WTC11 (cell line): ENCODE measurements at regions not wholly inside any gene's neighbourhood (a gene's known extent, or its start where the extent isn't known, plus 50 kb on each side); places are given as distances from the start of the nearest gene placed in this dataset.
A peak's percentile ranks its signal among the peaks of the same experiment; 100 is the strongest.

Experiments used
- ATAC-seq: fragments of 200-7000 bp; cut with Tn5 transposase; 2 replicates; pipeline ENCODE4 v1.10.0; 2021; ENCODE audit warnings: mild to moderate bottlenecking, moderate library complexity
- CTCF ChIA-PET: fragments of 300-600 bp; sonication (Branson Sonifier 250); formaldehyde crosslinking; loops from one replicate; lab custom pipeline; 2021; ENCODE audit warnings: antibody characterized with exemption; lab: Charles Lee
- POLR2A ChIA-PET: fragments of 350-600 bp; sonication (Branson Sonifier 250); formaldehyde crosslinking; loops from one replicate; lab custom pipeline; 2021; ENCODE audit warnings: antibody characterized with exemption; lab: Charles Lee
- DNase-seq: peaks from one replicate; pipeline ENCODE4 v3.0.0; 2021; ENCODE audit warnings: low spot score
- H3K27ac Mint-ChIP-seq: 2 replicates; pipeline ENCODE4 v1.8.0; 2021; ENCODE audit warnings: mixed read lengths
- H3K27me3 Mint-ChIP-seq: 2 replicates; pipeline ENCODE4 v1.8.0; 2021; ENCODE audit warnings: low read depth, mild to moderate bottlenecking, moderate library complexity, mixed read lengths
- H3K36me3 Mint-ChIP-seq: 2 replicates; pipeline ENCODE4 v1.8.0; 2021; ENCODE audit warnings: mixed read lengths
- H3K4me1 Mint-ChIP-seq: 2 replicates; pipeline ENCODE4 v1.8.0; 2022; ENCODE audit warnings: mixed read lengths
- H3K4me3 Mint-ChIP-seq: 2 replicates; pipeline ENCODE4 v1.8.0; 2021; ENCODE audit warnings: mild to moderate bottlenecking, moderate library complexity, mixed read lengths
- H3K9me3 Mint-ChIP-seq: 2 replicates; pipeline ENCODE4 v1.8.0; 2021; ENCODE audit warnings: mixed read lengths
- ARID4B ChIP-seq: sonication (generic); formaldehyde crosslinking; IDR thresholded peaks from 2 replicates; pipeline ENCODE4 v1.8.0; 2023; ENCODE audit warnings: missing genetic modification reagents, mild to moderate bottlenecking, borderline replicate concordance
- ATF6 ChIP-seq: sonication (generic); formaldehyde crosslinking; IDR thresholded peaks from 2 replicates; pipeline ENCODE4 v1.8.1; 2023; ENCODE audit warnings: mild to moderate bottlenecking, missing genetic modification reagents
- CDX4 ChIP-seq: fragments of 250-450 bp; sonication (Bioruptor Pico); IDR thresholded peaks from 2 replicates; pipeline ENCODE4 v1.9.0; 2021; ENCODE audit warnings: moderate library complexity, mild to moderate bottlenecking, inconsistent platforms, borderline replicate concordance
- ELF4 ChIP-seq: sonication (generic); formaldehyde crosslinking; IDR thresholded peaks from 2 replicates; pipeline ENCODE4 v1.8.1; 2022; ENCODE audit warnings: low read depth, mild to moderate bottlenecking, moderate library complexity, missing genetic modification reagents
- FOXK1 ChIP-seq: sonication (generic); formaldehyde crosslinking; IDR thresholded peaks from 2 replicates; pipeline ENCODE4 v1.8.0; 2022; ENCODE audit warnings: mild to moderate bottlenecking, moderate library complexity, missing genetic modification reagents
- FOXP1 ChIP-seq: sonication (generic); formaldehyde crosslinking; IDR thresholded peaks from 2 replicates; pipeline ENCODE4 v1.8.0; 2022; ENCODE audit warnings: missing genetic modification reagents, mild to moderate bottlenecking, moderate library complexity, borderline replicate concordance
- HMGA2 ChIP-seq: fragments of 250-450 bp; sonication (Bioruptor Pico); IDR thresholded peaks from 2 replicates; pipeline ENCODE4 v1.4.0; 2021; ENCODE audit warnings: mild to moderate bottlenecking, moderate library complexity
- IRF1 ChIP-seq: sonication (generic); formaldehyde crosslinking; IDR thresholded peaks from 2 replicates; pipeline ENCODE4 v1.8.0; 2023; ENCODE audit warnings: missing genetic modification reagents
- KAT7 ChIP-seq: sonication (generic); formaldehyde crosslinking; IDR thresholded peaks from 2 replicates; pipeline ENCODE4 v1.8.1; 2023; ENCODE audit warnings: missing genetic modification reagents, mild to moderate bottlenecking, borderline replicate concordance
- NFATC4 ChIP-seq: fragments of 250-450 bp; sonication (Bioruptor Pico); IDR thresholded peaks from 2 replicates; pipeline ENCODE4 v1.9.0; 2021; ENCODE audit warnings: mild to moderate bottlenecking
- SMAD4 ChIP-seq: sonication (generic); formaldehyde crosslinking; IDR thresholded peaks from 2 replicates; pipeline ENCODE4 v1.8.0; 2022; ENCODE audit warnings: mild to moderate bottlenecking, missing genetic modification reagents
- TCF7 ChIP-seq: sonication (generic); formaldehyde crosslinking; IDR thresholded peaks from 2 replicates; pipeline ENCODE4 v1.8.0; 2022; ENCODE audit warnings: mild to moderate bottlenecking, low read depth, missing genetic modification reagents, moderate library complexity
- TP53 ChIP-seq: sonication (generic); formaldehyde crosslinking; IDR thresholded peaks from 2 replicates; pipeline ENCODE4 v1.8.1; 2023; ENCODE audit warnings: mild to moderate bottlenecking, missing genetic modification reagents
- USF1 ChIP-seq: sonication (generic); formaldehyde crosslinking; IDR thresholded peaks from 2 replicates; pipeline ENCODE4 v1.8.0; 2022; ENCODE audit warnings: mild to moderate bottlenecking, missing genetic modification reagents
- ZBTB43 ChIP-seq: sonication (generic); formaldehyde crosslinking; IDR thresholded peaks from 2 replicates; pipeline ENCODE4 v1.8.1; 2023; ENCODE audit warnings: mild to moderate bottlenecking, missing genetic modification reagents
- ZNF121 ChIP-seq: sonication (generic); formaldehyde crosslinking; IDR thresholded peaks from 2 replicates; pipeline ENCODE4 v1.8.0; 2023; ENCODE audit warnings: missing genetic modification reagents
- ZNF232 ChIP-seq: sonication (generic); formaldehyde crosslinking; IDR thresholded peaks from 2 replicates; pipeline ENCODE4 v1.8.0; 2022; ENCODE audit warnings: mild to moderate bottlenecking, missing genetic modification reagents
- ZNF423 ChIP-seq: fragments of 250-450 bp; sonication (Bioruptor Pico); IDR thresholded peaks from 2 replicates; pipeline ENCODE4 v2.1.2; 2022; ENCODE audit warnings: mild to moderate bottlenecking, moderate library complexity
- ZNF532 ChIP-seq: fragments of 250-450 bp; sonication (Bioruptor Pico); IDR thresholded peaks from 2 replicates; pipeline ENCODE4 v1.9.0; 2021; ENCODE audit warnings: mild to moderate bottlenecking, borderline replicate concordance
- ZNF671 ChIP-seq: fragments of 250-450 bp; sonication (Bioruptor Pico); IDR thresholded peaks from 2 replicates; pipeline ENCODE4 v1.8.0; 2021; ENCODE audit warnings: mild to moderate bottlenecking

- ChIA-PET POLR2A (no interaction called here), CTCF (no interaction called here)
- Mint-ChIP-seq H3K4me1 (peaks cover 49% of the 10 kb centered on the region), H3K4me3 (no peak overlapping the region), H3K27me3 (no peaks in the 10 kb centered on the region), H3K27ac (peak overlapping the region; percentile 11; the same call in 1 of the 2 replicates), H3K36me3 (no peaks in the 10 kb centered on the region), H3K9me3 (peaks cover 8% of the 10 kb centered on the region)
- ATAC-seq (no peak), DNase-seq (no peak)
- TF ChIP-seq ATF6 (CRISPR knock-in tag) (no peak), HMGA2 (CRISPR knock-in tag) (peak; percentile 98)
Observed at GRCh38 chr7:51882412-51882811, 565.8 kb upstream of the COBL start.

GRCh38 chr7:51881309-51881708, 564.7 kb upstream of the COBL start:
- no peak overlapping the region for H3K4me3 Mint-ChIP-seq
- peak overlapping the region; percentile 37; the same call in 1 of the 2 replicates for H3K27ac Mint-ChIP-seq
- CTCF ChIA-PET: no interaction called here
- peaks cover 52% of the 10 kb centered on the region for H3K4me1 Mint-ChIP-seq
- H3K36me3 Mint-ChIP-seq: no peaks in the 10 kb centered on the region
- DNase-seq (no peak), ATAC-seq (no peak)
- POLR2A ChIA-PET: no interaction called here
- H3K27me3 Mint-ChIP-seq: no peaks in the 10 kb centered on the region
- H3K9me3 Mint-ChIP-seq: peaks cover 8% of the 10 kb centered on the region
- TF ChIP-seq TP53: no peak
- no peak for TF ChIP-seq TCF7 (CRISPR knock-in tag)
- no peak for TF ChIP-seq ZNF121
- TF ChIP-seq ZNF671: no peak
- TF ChIP-seq SMAD4: no peak
- TF ChIP-seq NFATC4: no peak
- TF ChIP-seq IRF1: no peak
- TF ChIP-seq FOXP1 (CRISPR knock-in tag): no peak
- TF ChIP-seq KAT7: no peak
- TF ChIP-seq CDX4: no peak
- no peak for TF ChIP-seq ZNF232 (CRISPR knock-in tag)
- no peak for TF ChIP-seq ARID4B (CRISPR knock-in tag)
- TF ChIP-seq USF1 (CRISPR knock-in tag): no peak
- no peak for TF ChIP-seq ELF4 (CRISPR knock-in tag)
- TF ChIP-seq, all 79 proteins: peak for 0

- TF ChIP-seq ZNF423 (peak; percentile 69; the same call in 1 of the 2 replicates), SMAD4 (no peak), FOXK1 (no peak), ZBTB43 (CRISPR knock-in tag) (no peak), ELF4 (CRISPR knock-in tag) (no peak), ZNF532 (CRISPR knock-in tag) (no peak)
- Mint-ChIP-seq H3K27ac (peak overlapping the region; percentile 60; the same call in 1 of the 2 replicates), H3K4me3 (no peak overlapping the region), H3K36me3 (no peaks in the 10 kb centered on the region), H3K9me3 (no peaks in the 10 kb centered on the region), H3K4me1 (peaks cover 48% of the 10 kb centered on the region), H3K27me3 (no peaks in the 10 kb centered on the region)
- CTCF ChIA-PET: no interaction called here
- DNase-seq: peak; percentile 19
- peak; percentile 71 for ATAC-seq
- POLR2A ChIA-PET: no interaction called here
Observed at GRCh38 chr7:51878865-51879264, 562.3 kb upstream of the COBL start.
